Occipital lobe (tissue), 1 donor: ENCODE measurements at regions not wholly inside any gene's neighbourhood (a gene's known extent, or its start where the extent isn't known, plus 50 kb on each side); places are given as distances from the start of the nearest gene placed in this dataset.
"Not testable (repeated sequence)": the region's sequence is repeated elsewhere in the genome, so short reads cannot be mapped to it uniquely, and the experiment has no call there.

ENCODE experiments used
- DNase-seq: peaks from one replicate; lab custom pipeline; 2025; lab: John Stamatoyannopoulos, UW

DNA sequence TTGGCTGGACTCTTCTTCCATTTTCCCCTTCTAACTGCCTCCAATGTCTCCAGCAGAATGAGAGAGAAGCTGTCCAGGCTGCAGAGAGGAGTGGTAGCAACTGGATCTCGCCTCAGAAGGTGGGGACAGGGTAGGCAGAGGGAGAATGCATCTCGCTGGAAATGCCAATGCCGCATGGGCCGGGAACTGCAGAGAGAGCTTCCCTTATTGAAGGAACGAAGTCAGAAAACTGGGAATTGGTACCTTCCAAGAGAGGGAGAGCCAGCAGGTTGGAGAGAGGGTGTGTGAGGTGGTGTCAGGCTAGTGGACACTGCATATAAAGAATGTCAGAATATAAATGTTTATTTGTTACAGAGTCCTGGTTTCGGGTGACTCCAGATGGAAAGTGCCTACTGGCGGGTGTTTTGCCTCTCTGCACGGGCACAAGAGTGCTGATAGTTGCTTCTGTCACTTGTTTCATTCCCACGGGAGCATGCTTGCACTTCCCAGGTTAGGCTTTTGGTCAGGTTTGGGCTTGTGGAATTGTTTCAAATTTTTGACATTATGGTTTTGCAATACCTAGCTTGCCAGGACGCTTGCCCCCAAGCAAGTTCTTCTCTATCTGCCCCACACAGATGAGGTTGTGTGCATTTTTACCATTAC lies 156.8 kb upstream of the STS start:
- DNase-seq = no peak

DNA sequence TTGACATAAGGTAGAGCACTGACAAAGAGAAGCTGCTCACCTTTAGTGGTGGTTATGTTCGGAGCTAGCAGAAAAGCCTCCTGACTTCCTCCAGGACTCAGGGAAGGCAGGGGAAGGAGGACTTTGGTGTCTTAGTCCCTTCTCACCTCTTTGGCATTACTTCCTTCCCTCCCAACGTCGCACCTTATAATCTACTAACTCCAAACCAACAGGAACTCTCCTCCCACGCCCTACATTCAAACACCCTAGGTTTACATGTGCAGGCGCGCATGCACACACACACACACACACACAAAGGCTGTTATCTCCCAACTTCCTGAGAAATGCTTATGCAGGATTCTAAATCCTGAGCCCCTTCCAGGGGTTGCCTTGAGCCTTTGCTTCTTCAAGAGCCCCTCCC lies 157.7 kb upstream of the STS start:
- no peak for DNase-seq

- not testable (repeated sequence) for DNase-seq
Measured at GRCh38 chrX:6988694-6989093, 158.8 kb upstream of the STS start.

DNA sequence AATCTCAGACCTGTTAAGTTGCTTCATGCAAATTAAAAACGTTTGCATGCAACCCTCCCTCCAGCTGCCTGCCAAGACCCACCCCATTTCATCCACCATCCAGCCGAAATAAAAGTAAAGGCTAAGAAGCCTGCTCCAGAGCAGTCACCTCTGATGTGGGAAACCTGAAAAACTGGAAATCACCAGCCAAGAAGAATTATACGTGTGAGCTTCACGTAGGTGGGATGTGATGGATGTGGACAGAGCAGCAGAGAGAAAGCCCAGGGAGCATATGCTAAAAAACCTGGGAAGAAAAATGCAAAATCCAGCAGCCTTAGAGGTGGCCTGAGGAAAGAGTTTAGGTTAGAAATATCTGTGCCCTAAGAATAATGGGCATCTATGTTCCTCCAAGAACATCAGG lies 160.6 kb upstream of the STS start:
- no peak for DNase-seq

GRCh38 chrX:6985537-6985936 lies 162.0 kb upstream of the STS start:
- no peak for DNase-seq

DNA sequence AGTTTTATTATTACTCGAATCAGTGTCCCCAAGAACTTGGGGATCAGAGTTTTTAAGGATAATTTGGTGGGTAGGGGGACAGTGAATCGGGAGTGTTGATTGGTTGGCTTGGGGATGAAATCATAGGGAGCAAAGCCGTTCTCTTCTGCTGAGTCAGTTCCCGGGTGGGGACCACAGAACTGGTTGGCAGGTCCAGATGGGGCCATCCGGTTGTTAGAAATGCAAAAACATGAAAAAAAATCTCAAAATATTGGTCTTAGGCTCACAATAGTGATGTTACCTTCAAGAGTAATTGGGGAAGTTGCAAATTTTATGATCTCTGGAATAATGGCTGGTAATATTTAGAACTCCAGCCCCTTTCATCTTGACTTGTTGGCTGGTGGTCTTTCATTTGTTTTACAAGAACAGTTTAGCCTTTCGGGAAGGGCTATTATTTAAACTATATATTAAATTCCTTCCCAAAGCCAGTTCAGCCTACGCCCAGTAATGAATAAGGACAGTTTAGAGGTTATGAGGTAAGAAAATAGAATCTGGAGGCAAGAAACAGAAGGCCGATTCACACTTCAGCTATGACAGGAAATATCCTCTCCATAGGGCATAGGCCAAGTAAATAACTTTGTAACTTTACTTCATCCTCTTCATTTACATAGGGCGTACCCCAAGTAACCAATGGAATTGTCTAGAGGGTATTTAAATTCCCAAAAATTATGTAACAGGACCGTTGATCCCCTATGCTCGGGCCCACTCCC lies 164.1 kb upstream of the STS start:
- no peak for DNase-seq

DNA sequence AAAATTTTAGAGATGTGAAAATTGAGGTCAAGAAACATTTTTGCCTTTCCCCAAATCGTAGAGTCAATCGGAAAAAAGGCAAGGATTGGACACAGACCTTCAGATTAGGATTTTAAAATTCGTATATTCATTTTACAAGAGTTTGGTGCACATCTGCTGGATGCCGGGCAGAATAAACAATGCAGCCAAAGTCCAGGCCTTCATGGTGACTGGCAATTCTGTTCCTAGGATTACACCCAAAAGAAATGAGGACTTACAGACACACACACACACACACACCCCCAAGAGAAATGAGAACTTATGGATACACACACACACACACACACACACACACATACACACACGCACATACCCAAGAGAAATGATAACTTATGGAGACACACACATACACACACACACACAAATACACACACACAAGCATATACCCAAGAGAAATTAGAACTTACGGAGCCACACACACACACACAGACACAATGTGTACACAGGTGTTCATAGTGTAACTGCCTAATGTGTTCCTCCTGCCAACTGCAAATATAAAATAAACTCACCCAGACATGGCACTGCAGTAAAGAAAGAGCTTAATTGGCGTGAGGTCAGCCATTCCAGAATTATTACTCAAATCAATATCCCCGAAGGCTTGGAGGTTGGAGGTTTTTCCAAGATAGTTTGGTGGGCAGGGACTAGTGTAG lies 165.7 kb upstream of the STS start:
- DNase-seq = no peak

DNA sequence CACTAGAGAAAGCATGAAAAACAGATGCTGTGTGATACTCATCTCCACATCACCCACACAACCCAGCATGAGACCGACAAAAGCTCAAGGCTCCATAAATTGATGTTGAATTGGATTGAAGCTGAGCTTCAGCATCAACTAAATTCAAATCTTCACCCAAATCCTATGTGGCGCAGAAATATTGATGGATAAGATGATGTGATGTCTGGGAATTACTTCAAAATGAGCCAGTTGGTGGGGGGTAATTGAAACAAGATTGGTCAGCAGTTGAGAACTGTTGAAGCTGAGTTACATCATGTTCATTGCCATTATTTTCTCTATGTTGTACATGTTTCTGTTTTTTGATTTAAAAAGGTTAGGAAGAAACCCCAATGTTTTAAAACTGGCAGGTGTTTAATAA lies 166.5 kb upstream of the STS start:
- no peak for DNase-seq

- no peak for DNase-seq
Measured at GRCh38 chrX:6968231-6968630, 179.3 kb upstream of the STS start.

DNA sequence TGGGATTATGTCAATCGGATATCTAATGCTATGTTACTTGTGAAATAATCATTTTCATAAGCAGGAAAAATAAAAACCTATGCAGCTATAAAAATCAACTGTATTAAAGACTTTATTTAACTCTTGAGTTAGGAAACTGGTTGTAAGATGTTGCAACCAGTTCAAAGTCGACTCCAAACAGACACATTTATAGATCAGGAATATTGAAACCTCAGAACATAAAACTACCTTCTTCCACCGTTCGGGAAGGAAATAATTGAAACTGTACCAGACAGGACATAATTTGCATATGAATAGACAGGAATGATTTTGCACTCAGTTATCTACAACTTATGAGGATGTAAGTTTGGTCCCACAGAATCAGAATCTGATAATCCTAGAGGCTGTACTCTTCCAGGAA lies 181.8 kb upstream of the STS start:
- no peak for DNase-seq

DNA sequence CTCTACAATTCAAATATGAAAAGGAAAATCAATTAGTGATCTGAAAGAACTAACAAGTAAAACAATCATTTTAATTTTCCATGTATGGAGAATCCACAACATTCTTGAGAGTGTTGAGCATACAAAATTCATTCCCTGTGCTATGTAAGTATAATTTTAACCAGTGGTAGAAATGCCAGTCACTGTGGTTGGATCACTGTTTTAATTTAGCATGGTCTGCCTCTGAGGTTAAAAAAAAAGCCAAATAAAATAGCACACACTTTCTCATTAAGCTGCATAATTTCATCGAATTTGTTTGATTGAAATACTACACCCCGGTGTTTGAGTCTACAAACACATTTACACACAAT lies 185.5 kb upstream of the STS start:
- DNase-seq = no peak

- DNase-seq = no peak
Measured at GRCh38 chrX:6961286-6962005, 186.1 kb upstream of the STS start.

DNA sequence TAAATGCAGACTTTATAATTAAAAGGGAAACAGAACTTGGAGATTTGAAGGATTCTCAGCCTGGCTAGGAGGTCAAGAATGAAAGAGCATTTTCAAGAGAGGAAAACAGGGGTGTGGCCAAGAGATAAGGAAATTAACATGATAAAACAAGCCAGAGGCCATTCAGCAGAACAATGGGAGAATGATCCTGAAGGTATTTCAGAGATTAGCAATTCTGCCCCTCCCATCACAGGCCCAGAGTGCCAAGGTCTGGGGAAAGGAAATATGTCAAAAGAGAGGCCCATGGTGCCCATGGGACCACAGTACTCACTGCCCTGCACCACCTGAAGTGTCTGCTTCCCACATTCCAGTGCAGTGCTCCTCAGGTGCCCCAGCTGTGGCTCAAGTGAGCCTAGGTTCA lies 188.5 kb upstream of the STS start:
- DNase-seq = no peak

DNA sequence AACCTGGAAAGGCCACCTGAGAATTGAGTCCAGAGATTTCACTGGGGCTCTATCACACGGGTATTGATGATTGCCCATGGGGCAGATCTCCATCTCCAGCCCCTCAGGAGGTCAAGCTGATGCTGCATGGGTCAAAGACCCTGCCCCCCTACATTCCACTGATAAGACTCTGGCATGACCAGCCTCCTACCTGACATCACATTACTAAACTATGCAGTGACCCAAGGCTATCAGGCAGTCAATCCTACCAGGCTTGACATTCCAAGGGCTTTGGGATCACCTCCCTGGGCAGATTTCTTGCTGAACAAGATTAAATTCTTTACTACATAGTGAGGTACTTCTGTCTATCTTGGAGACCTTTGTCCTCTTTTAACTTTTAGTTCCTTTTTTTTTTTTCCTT lies 192.7 kb upstream of the STS start:
- DNase-seq = no peak

DNA sequence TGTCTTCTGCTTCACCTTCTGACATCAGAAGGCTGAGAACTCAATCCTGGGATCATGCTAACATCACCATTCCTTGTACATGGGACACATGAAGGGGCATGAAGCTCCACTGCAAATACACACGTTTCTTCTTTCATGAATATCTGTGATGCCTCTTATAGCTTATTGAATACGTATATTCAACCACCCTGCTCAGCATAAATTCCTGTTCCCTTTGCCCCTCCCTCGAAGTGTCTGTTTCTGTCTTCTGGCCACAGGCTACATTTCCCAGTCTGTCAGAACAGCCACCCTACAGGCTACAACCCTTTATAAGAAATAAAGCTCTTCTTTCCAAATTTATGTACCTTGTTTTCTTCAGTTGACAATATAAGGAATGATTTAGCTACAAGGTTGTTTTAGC lies 201.3 kb upstream of the STS start:
- DNase-seq = no peak

GRCh38 chrX:6941041-6941440 lies 206.5 kb upstream of the STS start:
- no peak for DNase-seq

- not testable (repeated sequence) for DNase-seq
Measured at GRCh38 chrX:6932942-6933341, 214.6 kb upstream of the STS start.

DNA sequence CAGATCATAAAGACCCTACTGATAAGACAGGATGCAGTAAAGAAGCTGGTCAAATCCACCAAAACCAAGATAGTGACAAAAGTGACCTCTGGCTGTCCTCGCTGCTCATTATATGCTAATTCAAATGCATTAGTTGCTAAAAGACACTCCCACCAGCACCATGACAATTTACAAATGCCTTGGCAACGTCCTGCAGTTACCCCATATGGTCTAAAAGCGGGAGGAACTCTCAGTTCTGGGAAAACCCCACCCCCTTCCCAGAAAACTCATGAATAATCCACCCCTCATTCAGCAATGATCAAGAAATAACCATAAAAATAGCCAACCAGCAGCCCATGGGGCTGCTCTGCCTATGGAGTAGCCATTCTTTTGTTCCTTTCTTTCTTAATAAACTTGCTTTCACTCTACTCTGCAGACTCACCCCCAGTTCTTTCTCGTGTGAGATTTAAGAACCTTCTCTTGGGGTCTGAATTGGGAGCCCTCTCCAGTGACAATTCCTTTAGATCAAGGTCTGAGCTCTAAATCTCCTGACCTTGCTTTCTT lies 217.1 kb upstream of the STS start:
- DNase-seq = no peak

DNA sequence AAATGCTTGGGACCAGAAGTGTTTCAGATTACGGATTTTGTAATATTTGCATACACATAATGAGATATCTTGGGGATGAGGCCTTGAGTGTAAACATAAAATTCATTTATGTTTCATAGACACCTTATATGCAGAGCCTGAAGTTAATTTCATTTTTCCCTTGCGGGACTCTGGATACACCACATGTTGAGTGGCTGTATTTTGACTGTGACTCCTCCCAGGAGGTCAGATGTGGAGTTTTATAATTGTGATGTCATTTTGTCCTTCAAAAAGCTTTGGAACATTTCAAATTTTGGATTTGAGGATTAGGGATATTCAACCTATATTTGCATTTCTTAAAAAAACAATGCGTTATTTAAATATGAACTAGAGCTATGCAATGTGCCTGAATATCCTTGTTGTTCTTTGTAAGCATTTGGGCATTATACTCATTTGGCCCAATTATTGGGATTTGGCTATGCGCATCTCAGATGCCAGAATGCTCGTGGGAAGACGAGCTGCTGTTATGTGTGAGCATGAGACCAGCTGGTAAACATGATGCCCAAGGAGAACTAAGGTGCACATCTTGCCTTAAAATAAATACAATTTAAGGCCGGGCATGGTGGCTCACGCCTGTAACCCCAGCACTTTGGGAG lies 223.0 kb upstream of the STS start:
- DNase-seq = no peak

GRCh38 chrX:6917666-6918065 lies 229.8 kb upstream of the STS start:
- DNase-seq = no peak

- no peak for DNase-seq
Measured at GRCh38 chrX:6910218-6910617, 237.3 kb upstream of the STS start.

DNA sequence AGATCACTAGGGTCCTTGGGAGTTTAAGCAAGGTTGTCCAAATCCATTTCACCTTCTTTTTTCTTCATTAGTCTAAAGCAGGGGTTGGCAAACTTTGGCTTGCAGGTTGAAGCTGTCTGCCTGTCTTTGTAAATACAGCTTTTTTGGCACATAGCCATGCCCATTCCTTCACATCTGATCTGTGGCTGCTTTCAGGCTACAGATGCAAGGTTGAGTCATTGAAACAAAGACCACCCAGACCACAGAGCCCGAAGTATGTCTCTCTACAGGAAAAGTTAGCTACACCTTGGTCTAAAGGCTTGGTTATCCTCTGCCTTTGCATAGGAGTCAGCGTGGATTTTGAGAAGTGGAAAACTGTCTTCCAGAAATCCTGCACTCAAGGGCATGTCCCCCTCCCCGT lies 238.1 kb upstream of the STS start:
- DNase-seq = no peak
